ENCODE measurements at regions not wholly inside any gene's neighbourhood (a gene's known extent, or its start where the extent isn't known, plus 50 kb on each side); places are given as distances from the start of the nearest gene placed in this dataset.

GRCh38 chr1:105027838-105028471, 1278.3 kb downstream of the AMY1C start:
- peak; percentile 51 for TF ChIP-seq CTCF (IDR thresholded peaks at IDR 0.05; ENCODE audit: low read depth, low read length)
- no peak for TF ChIP-seq EZH2phosphoT487 (IDR thresholded peaks at IDR 0.05; ENCODE audit: low read depth)

Measured in OCI-LY3 (cell line).